ENCODE measurements at regions not wholly inside any gene's neighbourhood (a gene's known extent, or its start where the extent isn't known, plus 50 kb on each side); places are given as distances from the start of the nearest gene placed in this dataset.
"Not testable (repeated sequence)": the region's sequence is repeated elsewhere in the genome, so short reads cannot be mapped to it uniquely, and the experiment has no call there.

GRCh38 chr2:142531377-142531776, 346.1 kb upstream of the KYNU start:
- H3K36me3 Mint-ChIP-seq (ENCODE audit: low read depth) = no peaks in the 10 kb centered on the region
- no peaks in the 10 kb centered on the region for H3K4me1 Mint-ChIP-seq (ENCODE audit: low read depth)
- H3K4me3 Mint-ChIP-seq = no peak overlapping the region
- no peaks in the 10 kb centered on the region for H3K27me3 Mint-ChIP-seq (ENCODE audit: low read depth)
- no peak for DNase-seq
- intact Hi-C loops (cut with micrococcal nuclease) = no loop called here
- CTCF ChIA-PET = no interaction called here
- no peak overlapping the region for H3K27ac Mint-ChIP-seq
- H3K9me3 Mint-ChIP-seq = peaks cover 5% of the 10 kb centered on the region

- Mint-ChIP-seq H3K27ac (no peak overlapping the region), H3K36me3 (ENCODE audit: low read depth) (no peaks in the 10 kb centered on the region), H3K27me3 (ENCODE audit: low read depth) (no peaks in the 10 kb centered on the region), H3K4me3 (no peak overlapping the region), H3K9me3 (no peaks in the 10 kb centered on the region), H3K4me1 (ENCODE audit: low read depth) (no peaks in the 10 kb centered on the region)
- no peak for DNase-seq
- CTCF ChIA-PET = no interaction called here
- intact Hi-C loops (cut with micrococcal nuclease) = no loop called here
These were observed 351.7 kb upstream of the KYNU start for GRCh38 chr2:142525720-142526119.

GRCh38 chr2:142521492-142521891, 356.0 kb upstream of the KYNU start:
- CTCF ChIA-PET = interaction anchor here (0.8 kb wide), 1 partner anchor 118 kb away, joined by 3 read pairs; no protein-coding TSS in a partner anchor
- Mint-ChIP-seq H3K36me3 (ENCODE audit: low read depth) (no peaks in the 10 kb centered on the region), H3K4me3 (no peak overlapping the region), H3K4me1 (ENCODE audit: low read depth) (no peaks in the 10 kb centered on the region), H3K27ac (no peak overlapping the region), H3K27me3 (ENCODE audit: low read depth) (no peaks in the 10 kb centered on the region), H3K9me3 (no peaks in the 10 kb centered on the region)
- no peak for DNase-seq
- intact Hi-C loops (cut with micrococcal nuclease) = no loop called here

- Mint-ChIP-seq H3K27ac (no peak overlapping the region), H3K27me3 (ENCODE audit: low read depth) (no peaks in the 10 kb centered on the region), H3K36me3 (ENCODE audit: low read depth) (no peaks in the 10 kb centered on the region), H3K4me3 (no peak overlapping the region), H3K4me1 (ENCODE audit: low read depth) (no peaks in the 10 kb centered on the region), H3K9me3 (no peaks in the 10 kb centered on the region)
- DNase-seq = no peak
- CTCF ChIA-PET = no interaction called here
- intact Hi-C loops (cut with micrococcal nuclease) = no loop called here
These were observed 362.0 kb upstream of the KYNU start for GRCh38 chr2:142515493-142515892.

GRCh38 chr2:142509401-142509800, 368.1 kb upstream of the KYNU start:
- no peak overlapping the region for H3K4me3 Mint-ChIP-seq
- DNase-seq = no peak
- peaks cover 2% of the 10 kb centered on the region for H3K9me3 Mint-ChIP-seq
- no peak overlapping the region for H3K27ac Mint-ChIP-seq
- intact Hi-C loops (cut with micrococcal nuclease) = no loop called here
- CTCF ChIA-PET = no interaction called here
- no peaks in the 10 kb centered on the region for H3K27me3 Mint-ChIP-seq (ENCODE audit: low read depth)
- H3K36me3 Mint-ChIP-seq (ENCODE audit: low read depth) = no peaks in the 10 kb centered on the region
- no peaks in the 10 kb centered on the region for H3K4me1 Mint-ChIP-seq (ENCODE audit: low read depth)

GRCh38 chr2:142504754-142505153, 372.7 kb upstream of the KYNU start:
- no peak overlapping the region for H3K4me3 Mint-ChIP-seq
- intact Hi-C loops (cut with micrococcal nuclease) = no loop called here
- H3K27me3 Mint-ChIP-seq (ENCODE audit: low read depth) = no peaks in the 10 kb centered on the region
- no peaks in the 10 kb centered on the region for H3K4me1 Mint-ChIP-seq (ENCODE audit: low read depth)
- H3K36me3 Mint-ChIP-seq (ENCODE audit: low read depth) = no peaks in the 10 kb centered on the region
- CTCF ChIA-PET = no interaction called here
- no peak overlapping the region for H3K27ac Mint-ChIP-seq
- no peak for DNase-seq
- H3K9me3 Mint-ChIP-seq = peaks cover 3% of the 10 kb centered on the region

- no peak overlapping the region for H3K27ac Mint-ChIP-seq
- H3K27me3 Mint-ChIP-seq (ENCODE audit: low read depth) = no peaks in the 10 kb centered on the region
These were observed 371.6 kb upstream of the LRP1B start for GRCh38 chr2:142502402-142502801.

GRCh38 chr2:142495141-142495540, 364.3 kb upstream of the LRP1B start:
- H3K36me3 Mint-ChIP-seq (ENCODE audit: low read depth) = no peaks in the 10 kb centered on the region

More at GRCh38 chr2:142502402-142502801, 371.6 kb upstream of the LRP1B start:
- DNase-seq = no peak
- CTCF ChIA-PET = no interaction called here
- Mint-ChIP-seq H3K4me1 (ENCODE audit: low read depth) (no peaks in the 10 kb centered on the region), H3K4me3 (no peak overlapping the region), H3K9me3 (peaks cover 3% of the 10 kb centered on the region), H3K36me3 (ENCODE audit: low read depth) (no peaks in the 10 kb centered on the region)
- intact Hi-C loops (cut with micrococcal nuclease) = no loop called here

GRCh38 chr2:142489631-142490030, 358.8 kb upstream of the LRP1B start:
- intact Hi-C loops (cut with micrococcal nuclease); H3K4me1 Mint-ChIP-seq (ENCODE audit: low read depth); H3K36me3 Mint-ChIP-seq (ENCODE audit: low read depth); H3K4me3 Mint-ChIP-seq; H3K27me3 Mint-ChIP-seq (ENCODE audit: low read depth); DNase-seq; CTCF ChIA-PET; H3K27ac Mint-ChIP-seq; H3K9me3 Mint-ChIP-seq: not testable (repeated sequence)

More at GRCh38 chr2:142495141-142495540, 364.3 kb upstream of the LRP1B start:
- Mint-ChIP-seq H3K4me1 (ENCODE audit: low read depth) (no peaks in the 10 kb centered on the region), H3K4me3 (no peak overlapping the region), H3K9me3 (peaks cover under 1% of the 10 kb centered on the region), H3K27ac (no peak overlapping the region), H3K27me3 (ENCODE audit: low read depth) (no peaks in the 10 kb centered on the region)
- CTCF ChIA-PET = no interaction called here
- no peak for DNase-seq
- intact Hi-C loops (cut with micrococcal nuclease) = no loop called here

- no peak for DNase-seq
- H3K27me3 Mint-ChIP-seq (ENCODE audit: low read depth) = no peaks in the 10 kb centered on the region
- H3K9me3 Mint-ChIP-seq = peaks cover 2% of the 10 kb centered on the region
- H3K4me1 Mint-ChIP-seq (ENCODE audit: low read depth) = no peaks in the 10 kb centered on the region
- CTCF ChIA-PET = no interaction called here
- intact Hi-C loops (cut with micrococcal nuclease) = no loop called here
- no peaks in the 10 kb centered on the region for H3K36me3 Mint-ChIP-seq (ENCODE audit: low read depth)
- no peak overlapping the region for H3K4me3 Mint-ChIP-seq
- no peak overlapping the region for H3K27ac Mint-ChIP-seq
These were observed 353.3 kb upstream of the LRP1B start for GRCh38 chr2:142484111-142484510.

GRCh38 chr2:142483653-142484052, 352.8 kb upstream of the LRP1B start:
- CTCF ChIA-PET = no interaction called here
- no peaks in the 10 kb centered on the region for H3K36me3 Mint-ChIP-seq (ENCODE audit: low read depth)
- peaks cover 2% of the 10 kb centered on the region for H3K9me3 Mint-ChIP-seq

GRCh38 chr2:142478206-142478605, 347.4 kb upstream of the LRP1B start:
- CTCF ChIA-PET = no interaction called here
- Mint-ChIP-seq H3K4me3 (no peak overlapping the region), H3K9me3 (peaks cover 7% of the 10 kb centered on the region), H3K27ac (no peak overlapping the region), H3K4me1 (ENCODE audit: low read depth) (no peaks in the 10 kb centered on the region), H3K36me3 (ENCODE audit: low read depth) (no peaks in the 10 kb centered on the region), H3K27me3 (ENCODE audit: low read depth) (no peaks in the 10 kb centered on the region)
- no peak for DNase-seq
- intact Hi-C loops (cut with micrococcal nuclease) = no loop called here

More at GRCh38 chr2:142483653-142484052, 352.8 kb upstream of the LRP1B start:
- intact Hi-C loops (cut with micrococcal nuclease) = no loop called here
- H3K4me3 Mint-ChIP-seq = no peak overlapping the region
- H3K4me1 Mint-ChIP-seq (ENCODE audit: low read depth) = no peaks in the 10 kb centered on the region
- H3K27me3 Mint-ChIP-seq (ENCODE audit: low read depth) = no peaks in the 10 kb centered on the region
- no peak for DNase-seq
- H3K27ac Mint-ChIP-seq = no peak overlapping the region

- no peak for DNase-seq
- no peaks in the 10 kb centered on the region for H3K27me3 Mint-ChIP-seq (ENCODE audit: low read depth)
- peaks cover 7% of the 10 kb centered on the region for H3K9me3 Mint-ChIP-seq
- no peak overlapping the region for H3K27ac Mint-ChIP-seq
- no peak overlapping the region for H3K4me3 Mint-ChIP-seq
- no peaks in the 10 kb centered on the region for H3K4me1 Mint-ChIP-seq (ENCODE audit: low read depth)
- CTCF ChIA-PET = no interaction called here
- intact Hi-C loops (cut with micrococcal nuclease) = no loop called here
- no peaks in the 10 kb centered on the region for H3K36me3 Mint-ChIP-seq (ENCODE audit: low read depth)
These were observed 341.6 kb upstream of the LRP1B start for GRCh38 chr2:142472382-142472781.

- no peak overlapping the region for H3K27ac Mint-ChIP-seq
- no peak for DNase-seq
- peaks cover 2% of the 10 kb centered on the region for H3K9me3 Mint-ChIP-seq
- H3K36me3 Mint-ChIP-seq (ENCODE audit: low read depth) = no peaks in the 10 kb centered on the region
- intact Hi-C loops (cut with micrococcal nuclease) = no loop called here
- H3K4me3 Mint-ChIP-seq = no peak overlapping the region
- H3K27me3 Mint-ChIP-seq (ENCODE audit: low read depth) = no peaks in the 10 kb centered on the region
- CTCF ChIA-PET = no interaction called here
- H3K4me1 Mint-ChIP-seq (ENCODE audit: low read depth) = no peaks in the 10 kb centered on the region
These were observed 336.5 kb upstream of the LRP1B start for GRCh38 chr2:142467321-142467720.
